ENCODE measurements at regions not wholly inside any gene's neighbourhood (a gene's known extent, or its start where the extent isn't known, plus 50 kb on each side); places are given as distances from the start of the nearest gene placed in this dataset.
"Not testable (repeated sequence)": the region's sequence is repeated elsewhere in the genome, so short reads cannot be mapped to it uniquely, and the experiment has no call there.

DNA sequence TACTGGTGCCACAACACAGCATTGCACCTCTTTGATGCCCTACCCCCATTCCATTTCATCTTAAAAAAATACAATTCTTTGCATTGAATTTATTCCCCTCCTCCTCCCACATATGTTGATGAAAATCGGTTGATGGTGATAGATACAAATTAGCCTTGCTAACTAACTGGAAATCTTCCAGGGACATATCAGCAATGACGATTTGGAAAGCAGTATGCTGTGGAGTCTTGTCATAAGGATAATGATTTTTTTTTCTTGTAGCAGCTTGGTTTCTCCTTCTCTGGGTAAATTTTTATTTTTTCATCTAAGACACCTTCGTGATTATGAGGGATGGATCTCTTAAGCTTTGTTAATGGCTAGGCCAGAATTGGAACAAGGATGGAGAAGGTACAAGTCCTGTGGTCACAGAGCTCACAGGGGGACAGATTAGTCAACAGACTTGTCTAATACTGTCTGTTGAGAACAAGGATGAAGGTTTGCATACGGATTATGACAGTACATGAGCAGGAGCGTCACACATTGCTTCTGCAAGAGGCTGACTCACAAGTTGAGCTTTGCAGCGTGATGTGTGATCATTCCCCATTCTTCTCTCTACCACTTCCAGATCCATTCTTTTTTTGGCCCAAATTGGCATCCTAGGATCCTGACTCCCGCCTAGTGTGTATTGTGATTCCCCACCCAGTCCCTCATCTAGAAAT is 233.1 kb upstream of the FERMT1 start:
- no peak for DNase-seq (ENCODE audit: insufficient read length, low spot score)
- no peak for FAIRE-seq

GRCh38 chr20:6348908-6349307 is 226.1 kb upstream of the FERMT1 start:
- no peak for FAIRE-seq

GRCh38 chr20:6347916-6348315 is 225.1 kb upstream of the FERMT1 start:
- no peak for FAIRE-seq
- no peak for DNase-seq (ENCODE audit: insufficient read length, low spot score)

More at GRCh38 chr20:6348908-6349307, 226.1 kb upstream of the FERMT1 start:
- DNase-seq (ENCODE audit: insufficient read length, low spot score), result no peak

DNA sequence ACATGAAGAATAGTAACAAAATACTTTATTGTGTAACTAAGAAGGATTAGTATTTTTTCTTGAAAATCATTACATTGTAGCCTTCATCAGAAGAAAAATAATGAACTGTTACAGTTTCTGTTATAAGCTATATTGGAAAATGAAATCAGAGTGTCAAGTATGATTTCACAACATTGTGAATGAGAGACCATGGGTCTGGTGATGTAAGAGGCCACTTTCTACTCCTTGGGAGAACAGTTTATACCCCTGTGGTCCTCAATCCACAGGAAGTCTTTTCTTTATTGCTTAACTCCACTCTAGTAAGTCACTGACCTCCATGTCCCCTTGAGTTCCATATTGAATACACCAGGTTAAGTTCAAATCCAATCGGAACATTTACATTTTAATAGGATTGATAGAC is 218.7 kb upstream of the FERMT1 start:
- FAIRE-seq (no peak), DNase-seq (ENCODE audit: insufficient read length, low spot score) (no peak)

DNA sequence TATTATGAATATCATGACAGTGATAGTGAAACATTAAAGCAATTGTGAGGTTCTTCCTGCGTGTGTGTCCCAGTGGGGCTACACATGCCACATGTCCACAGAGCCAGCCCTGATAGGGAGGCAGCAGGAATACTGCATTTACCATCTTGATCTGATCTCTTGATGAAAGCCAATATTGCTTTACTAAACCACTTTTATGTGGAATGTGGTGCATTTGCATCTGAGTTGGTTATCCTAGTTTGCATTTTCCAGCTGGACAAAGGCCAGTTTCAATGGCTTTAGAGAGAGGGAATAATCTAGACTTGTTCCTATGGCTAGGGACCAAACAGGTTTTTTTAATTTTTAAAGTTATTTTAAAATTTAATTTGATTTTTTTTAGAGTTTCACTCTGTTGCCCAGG is 216.3 kb upstream of the FERMT1 start:
- DNase-seq (ENCODE audit: insufficient read length, low spot score) (no peak), FAIRE-seq (no peak)

DNA sequence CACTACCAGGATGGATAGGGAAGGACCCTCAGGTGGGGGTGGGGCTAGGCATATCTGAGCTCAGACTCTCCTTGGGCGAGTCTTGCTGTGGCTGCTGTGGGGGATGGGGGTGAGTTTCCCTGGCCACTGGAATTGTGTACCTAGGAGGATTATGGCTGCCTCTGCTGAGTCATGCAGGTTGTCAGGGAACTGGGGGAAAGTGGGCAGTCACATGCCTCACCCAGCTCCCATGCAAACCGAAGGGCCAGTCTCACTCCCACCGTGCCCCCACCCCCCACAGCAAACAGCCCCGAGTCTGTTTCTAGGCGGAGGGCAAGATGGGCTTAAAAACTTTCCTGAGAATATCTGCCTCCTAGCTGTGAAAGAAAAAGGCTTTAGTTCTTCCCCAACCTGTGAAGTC is 210.3 kb upstream of the FERMT1 start:
- no peak for DNase-seq (ENCODE audit: insufficient read length, low spot score)
- FAIRE-seq, result no peak

DNA sequence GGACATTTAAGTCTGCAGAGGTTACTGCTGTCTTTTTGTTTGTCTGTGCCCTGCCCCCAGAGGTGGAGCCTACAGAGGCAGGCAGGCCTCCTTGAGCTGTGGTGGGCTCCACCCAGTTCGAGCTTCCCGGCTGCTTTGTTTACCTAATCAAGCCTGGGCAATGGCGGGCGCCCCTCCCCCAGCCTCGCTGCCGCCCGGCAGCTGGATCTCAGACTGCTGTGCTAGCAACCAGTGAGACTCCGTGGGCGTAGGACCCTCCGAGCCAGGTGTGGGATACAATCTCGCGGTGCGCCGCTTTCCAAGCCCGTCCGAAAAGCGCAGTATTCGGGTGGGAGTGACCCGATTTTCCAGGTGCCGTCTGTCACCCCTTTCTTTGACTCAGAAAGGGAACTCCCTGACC is 198.4 kb upstream of the FERMT1 start:
- not testable (repeated sequence) for DNase-seq (ENCODE audit: insufficient read length, low spot score); FAIRE-seq

DNA sequence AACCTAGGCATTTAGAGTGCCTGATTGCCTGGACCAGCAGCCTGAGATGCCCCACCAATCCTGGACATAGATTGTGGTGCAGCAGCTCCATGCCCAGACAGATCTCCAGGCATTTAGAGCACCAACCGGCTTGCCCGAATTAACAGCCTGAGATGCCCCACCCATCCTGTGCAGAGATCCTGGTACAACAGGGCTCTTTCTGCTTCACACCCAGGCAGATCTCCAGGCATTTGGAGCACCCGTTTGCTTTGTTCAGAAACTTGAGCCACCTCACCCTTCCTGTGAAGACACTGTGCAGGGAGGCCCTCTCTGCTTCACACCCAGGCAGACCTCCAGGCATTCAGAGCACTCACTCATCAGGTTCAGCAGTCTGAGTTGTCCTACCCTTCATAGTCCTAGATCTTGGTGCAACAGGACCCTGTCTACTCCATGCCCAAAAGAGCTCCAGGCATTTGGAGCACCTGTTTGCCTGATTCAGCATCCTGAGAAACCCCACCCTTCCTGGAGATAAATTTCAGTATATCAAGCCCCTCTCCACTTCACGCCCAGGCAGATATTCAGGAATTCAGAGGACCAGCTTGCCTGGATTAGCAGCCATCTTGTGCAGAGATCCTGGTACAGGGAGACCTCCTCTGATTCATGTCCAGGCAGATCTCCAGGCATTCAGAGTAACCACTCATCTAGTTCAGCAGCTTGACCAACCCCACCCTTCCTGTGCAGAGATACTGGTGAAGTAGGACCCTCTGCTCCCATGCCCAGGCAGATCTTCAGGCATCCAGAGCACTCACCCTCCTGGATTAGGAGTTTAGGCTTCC is 189.2 kb upstream of the FERMT1 start:
- FAIRE-seq (no peak), DNase-seq (ENCODE audit: insufficient read length, low spot score) (no peak)

DNA sequence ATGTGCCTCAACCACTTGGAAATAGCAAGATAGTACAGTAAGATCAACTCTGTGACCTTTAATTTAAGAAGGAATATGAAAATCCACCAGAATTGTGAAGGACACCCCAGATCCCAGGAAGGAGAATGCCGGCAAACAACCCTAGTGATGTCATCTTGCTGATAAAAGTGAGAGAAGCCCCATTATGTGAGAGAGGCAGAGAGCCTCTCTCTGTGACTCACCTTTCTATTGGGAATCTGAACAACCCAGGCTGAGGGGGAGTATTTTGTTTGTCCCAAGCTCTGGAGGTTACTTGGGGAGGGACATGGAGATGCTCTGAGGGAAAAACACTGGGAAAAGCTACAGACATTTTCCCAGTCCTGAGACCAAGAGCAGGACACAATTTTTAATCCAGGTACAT is 188.3 kb upstream of the FERMT1 start:
- FAIRE-seq (no peak), DNase-seq (ENCODE audit: insufficient read length, low spot score) (no peak)

DNA sequence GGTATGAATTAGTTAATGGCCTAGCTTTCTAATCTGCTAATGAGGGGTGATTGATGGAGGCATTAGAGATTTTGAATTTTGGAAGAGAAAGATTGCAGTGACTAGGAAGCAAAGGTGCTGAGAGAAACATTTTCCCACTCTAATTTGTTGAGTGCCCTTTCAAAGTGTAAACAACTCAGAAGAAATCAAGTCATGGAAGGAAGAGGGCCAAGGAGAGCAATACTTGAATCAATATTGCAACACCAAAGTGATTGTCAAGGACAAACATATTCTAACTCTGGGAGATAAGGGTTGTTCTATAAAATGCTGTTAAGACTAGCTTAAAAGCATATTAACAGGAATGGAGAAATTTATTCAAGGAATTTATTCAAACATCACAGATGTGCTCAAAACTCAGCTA is 182.7 kb upstream of the FERMT1 start:
- DNase-seq (ENCODE audit: insufficient read length, low spot score) (no peak), FAIRE-seq (no peak)

DNA sequence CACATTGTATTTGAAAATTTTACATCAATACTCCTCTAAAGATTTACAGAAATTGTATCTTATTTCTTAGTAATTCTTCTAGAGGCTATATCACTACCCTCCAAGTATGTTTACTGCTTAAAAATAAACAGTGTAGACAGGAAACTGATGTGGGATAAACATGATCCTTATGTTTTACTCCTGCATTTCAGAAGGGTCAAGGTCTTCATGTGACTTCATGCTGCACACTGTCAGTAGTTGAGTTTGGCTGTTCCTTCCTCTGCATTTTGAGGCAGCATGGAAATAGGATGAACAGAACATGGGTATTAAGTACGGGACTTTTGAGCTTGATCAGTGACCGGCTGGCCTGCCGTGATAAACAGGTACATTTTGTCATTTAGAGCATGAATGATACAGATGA is 179.2 kb upstream of the FERMT1 start:
- FAIRE-seq, result no peak
- DNase-seq (ENCODE audit: insufficient read length, low spot score), result no peak

- FAIRE-seq (no peak), DNase-seq (ENCODE audit: insufficient read length, low spot score) (no peak)
These were observed 176.6 kb upstream of the FERMT1 start for GRCh38 chr20:6299456-6299855.

GRCh38 chr20:6298049-6298448 is 175.2 kb upstream of the FERMT1 start:
- FAIRE-seq, result no peak
- DNase-seq (ENCODE audit: insufficient read length, low spot score), result no peak

DNA sequence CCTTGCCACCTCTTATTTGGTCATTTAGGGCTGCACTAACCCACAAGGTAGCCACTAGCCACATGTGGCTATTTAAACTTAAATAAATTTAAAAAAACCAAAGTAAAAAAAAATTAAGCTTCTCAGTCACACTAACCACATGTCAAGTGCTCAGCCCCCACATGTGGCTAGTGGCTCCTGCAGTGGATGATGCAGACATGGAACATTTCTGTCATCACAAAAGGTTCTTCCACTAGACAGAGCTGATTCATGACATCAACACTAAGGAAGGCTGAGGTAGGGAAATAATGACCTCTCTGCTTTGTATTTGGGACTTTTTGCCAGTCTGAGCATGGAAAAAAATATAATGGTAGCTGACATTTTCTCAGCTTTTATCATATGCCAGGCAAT is 173.0 kb upstream of the FERMT1 start:
- FAIRE-seq (no peak), DNase-seq (ENCODE audit: insufficient read length, low spot score) (no peak)

- no peak for DNase-seq (ENCODE audit: insufficient read length, low spot score)
- no peak for FAIRE-seq
These were observed 172.5 kb upstream of the FERMT1 start for GRCh38 chr20:6295127-6295866.

GRCh38 chr20:6287471-6287870 is 164.6 kb upstream of the FERMT1 start:
- FAIRE-seq (no peak), DNase-seq (ENCODE audit: insufficient read length, low spot score) (no peak)

DNA sequence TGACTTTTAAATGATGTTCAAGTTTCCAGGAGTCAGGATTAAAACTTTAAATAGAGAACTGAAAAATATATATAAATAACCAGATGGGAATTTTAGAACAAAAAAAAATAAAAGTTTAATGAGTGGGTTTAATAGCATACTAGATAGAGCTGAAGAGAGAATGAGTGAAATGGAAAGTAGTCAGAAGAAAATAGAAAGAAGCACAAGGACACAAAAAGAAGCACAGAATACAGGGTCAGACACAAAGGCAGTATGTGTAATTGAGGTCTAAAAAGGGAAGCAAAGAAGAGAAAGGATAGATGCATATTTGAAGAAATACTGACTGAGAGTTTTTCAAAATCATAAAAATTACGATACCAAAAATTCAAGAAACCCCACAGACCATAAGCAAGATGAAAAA is 159.8 kb upstream of the FERMT1 start:
- FAIRE-seq, result no peak
- DNase-seq (ENCODE audit: insufficient read length, low spot score), result no peak

GRCh38 chr20:6277661-6278240 is 154.9 kb upstream of the FERMT1 start:
- no peak for FAIRE-seq

GRCh38 chr20:6270404-6270803 is 147.6 kb upstream of the FERMT1 start:
- not testable (repeated sequence) for FAIRE-seq; DNase-seq (ENCODE audit: insufficient read length, low spot score)

More at GRCh38 chr20:6277661-6278240, 154.9 kb upstream of the FERMT1 start:
- no peak for DNase-seq (ENCODE audit: insufficient read length, low spot score)

DNA sequence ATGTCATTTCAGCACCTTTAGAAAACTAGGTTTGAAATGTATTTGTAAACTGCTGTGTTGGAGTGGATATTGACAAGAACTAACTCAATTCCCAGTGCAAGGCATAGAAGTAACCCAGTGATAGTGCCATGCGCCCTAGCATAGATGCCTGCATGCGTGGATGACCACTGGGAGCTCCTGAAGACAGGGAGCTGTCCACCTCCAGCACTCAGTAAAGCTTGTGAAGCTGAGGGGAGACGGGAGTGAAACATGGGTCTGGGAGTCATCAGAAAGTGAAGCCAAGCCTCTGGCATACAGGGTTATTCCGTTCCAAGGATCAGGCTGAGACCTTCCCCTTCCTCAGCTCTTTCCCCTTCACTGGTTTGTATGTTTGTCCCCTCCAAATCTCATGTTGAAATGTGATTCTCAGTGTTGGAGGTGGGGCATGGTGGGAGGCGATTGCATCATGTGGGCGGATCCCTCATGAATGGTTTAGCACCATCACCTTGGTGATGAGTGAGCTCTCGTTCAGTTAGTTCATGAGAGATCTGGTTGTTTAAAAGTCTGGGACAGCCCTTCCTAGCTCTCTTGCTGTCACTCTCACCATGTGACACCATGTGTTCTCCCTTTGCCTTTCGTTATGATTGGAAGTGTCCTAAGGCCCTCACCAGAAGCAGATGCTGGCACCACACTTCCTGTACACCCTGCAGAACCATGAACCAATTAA is 146.5 kb upstream of the FERMT1 start:
- no peak for DNase-seq (ENCODE audit: insufficient read length, low spot score)
- no peak for FAIRE-seq

Data from HTR-8/SVneo (cell line).